HCT116 (cell line): ENCODE measurements at regions not wholly inside any gene's neighbourhood (a gene's known extent, or its start where the extent isn't known, plus 50 kb on each side); places are given as distances from the start of the nearest gene placed in this dataset.
A peak's percentile ranks its signal among the peaks of the same experiment; 100 is the strongest.

Source experiments
- ATAC-seq: fragments of 200-7000 bp; cut with Tn5 transposase; 2 replicates; pipeline ENCODE4 v1.9.1; 2020; ENCODE audit warnings: mild to moderate bottlenecking, moderate library complexity
- BruUV-seq: library from RNA; stranded (reverse); fragments of 400-500 nt; replicated peaks from 2 replicates; lab custom pipeline; 2021; lab: Mats Ljungman, UMichigan
- CTCF ChIA-PET: fragments of 300-600 bp; sonication (Branson Sonifier 250); formaldehyde crosslinking; loops from one replicate; lab custom pipeline; 2021; ENCODE audit warnings: antibody characterized with exemption; lab: Charles Lee
- POLR2A ChIA-PET: fragments of 300-600, 350-600 bp; sonication (Branson Sonifier 250); formaldehyde crosslinking; loops from one replicate; lab custom pipeline; 2021; ENCODE audit warnings: antibody characterized with exemption; lab: Charles Lee
- RAD21 ChIA-PET, 2 experiments: fragments of 300-600 bp; sonication (Branson Sonifier 250); formaldehyde crosslinking; loops; one replicate each; lab custom pipeline; 2023; ENCODE audit warnings: low total read pairs in 2 of 2; ENCODE audit not compliant: uncharacterized antibody in 2 of 2, unreplicated experiment in 2 of 2, low non-redundant PET in 1 of 2; lab: Charles Lee
- DNase-seq: peaks from one replicate; pipeline ENCODE4 v3.0.0-alpha.2; 2010; ENCODE audit warnings: low read depth, low spot score
- H2AFZ ChIP-seq: fragments of 200-600 bp; shearing (Covaris generic), sonication (generic); 2 replicates; pipeline ENCODE4 v1.6.1; 2017; ENCODE audit warnings: low read depth, mixed run types, mixed read lengths, antibody characterized with exemption, low read length; ENCODE audit not compliant: poor library complexity, severe bottlenecking
- H3K27ac ChIP-seq: 2 replicates; pipeline ENCODE4 v1.5.1; 2012; ENCODE audit warnings: low read depth, low read length
- H3K27me3 ChIP-seq: fragments of 200-600 bp; sonication (generic); 2 replicates; pipeline ENCODE4 v1.6.1; 2016; ENCODE audit warnings: mixed run types, low read length, mixed read lengths; ENCODE audit not compliant: insufficient read depth
- H3K36me3 ChIP-seq, 2 experiments: fragments of 200-500 bp in 1 of 2; fragments of 200-600 bp in 1 of 2; sonication (Bioruptor generic) in 1 of 2; sonication (generic) in 1 of 2; 2 replicates each; pipeline versions ENCODE4 v1.5.1 to v1.6.1; 2014 to 2016; ENCODE audit warnings: low read length in 2 of 2, inconsistent platforms in 1 of 2, mixed read lengths in 1 of 2, mixed run types in 1 of 2; ENCODE audit not compliant: insufficient read depth in 2 of 2, control insufficient read depth in 1 of 2
- H3K4me1 ChIP-seq, 2 experiments: fragments of 200-600 bp in 1 of 2; sonication (generic) in 1 of 2; 2 replicates each; pipeline versions ENCODE4 v1.5.1 to v1.6.1; 2012 to 2017; ENCODE audit warnings: low read length in 2 of 2, inconsistent platforms in 1 of 2, mild to moderate bottlenecking in 1 of 2, mixed read lengths in 1 of 2, mixed run types in 1 of 2, moderate library complexity in 1 of 2; ENCODE audit not compliant: insufficient read depth in 2 of 2, control insufficient read depth in 1 of 2
- H3K4me2 ChIP-seq: fragments of 200-600 bp; sonication (generic); 2 replicates; pipeline ENCODE4 v1.6.1; 2017; ENCODE audit warnings: mixed run types, low read length, mixed read lengths
- H3K4me3 ChIP-seq, 2 experiments: fragments of 200-600 bp in 1 of 2; sonication (generic) in 1 of 2; replicated peaks in 1 of 2; 2 replicates each; pipeline ENCODE4 v1.5.1; 2011 to 2016; ENCODE audit warnings: low read length in 2 of 2, control low read depth in 1 of 2, low read depth in 1 of 2, mild to moderate bottlenecking in 1 of 2, mixed read lengths in 1 of 2, mixed run types in 1 of 2
- H3K79me2 ChIP-seq: fragments of 200-600 bp; sonication (generic); 2 replicates; pipeline ENCODE4 v1.6.1; 2017; ENCODE audit warnings: mild to moderate bottlenecking, mixed run types, low read length, moderate library complexity, mixed read lengths; ENCODE audit not compliant: insufficient read depth
- H3K9ac ChIP-seq: fragments of 200-600 bp; sonication (generic); 2 replicates; pipeline ENCODE4 v1.6.1; 2016; ENCODE audit warnings: low read length, mixed read lengths
- H3K9me2 ChIP-seq: fragments of 200-600 bp; sonication (generic), shearing (Covaris generic); 2 replicates; pipeline ENCODE4 v1.6.1; 2017; ENCODE audit warnings: mixed run types, mild to moderate bottlenecking, moderate library complexity; ENCODE audit not compliant: insufficient read depth
- H3K9me3 ChIP-seq, 2 experiments: fragments of 200-500 bp in 1 of 2; fragments of 200-600 bp in 1 of 2; sonication (Bioruptor generic) in 1 of 2; sonication (generic) in 1 of 2; 2 replicates each; pipeline ENCODE4 v1.6.1; 2014 to 2017; ENCODE audit warnings: low read length in 2 of 2, mixed read lengths in 2 of 2, inconsistent platforms in 1 of 2, low read depth in 1 of 2, mild to moderate bottlenecking in 1 of 2, mixed run types in 1 of 2, moderate library complexity in 1 of 2; ENCODE audit not compliant: control insufficient read depth in 1 of 2, insufficient read depth in 1 of 2
- H4K20me1 ChIP-seq: fragments of 200-600 bp; sonication (generic), shearing (Covaris generic); 2 replicates; pipeline ENCODE4 v1.6.1; 2017; ENCODE audit warnings: mixed run types, mild to moderate bottlenecking, moderate library complexity; ENCODE audit not compliant: insufficient read depth
- ATF3 ChIP-seq: IDR thresholded peaks from 2 replicates; pipeline ENCODE4 v1.6.1; 2012
- CTCF ChIP-seq, 3 experiments: fragments of 200-600 bp in 1 of 3; sonication (generic) in 1 of 3; IDR thresholded peaks in 2 of 3; conservative IDR thresholded peaks in 1 of 3; 2 replicates each; pipeline ENCODE4 v1.5.1; 2012 to 2017; ENCODE audit warnings: low read depth in 2 of 3, low read length in 2 of 3, antibody characterized with exemption in 1 of 3, borderline replicate concordance in 1 of 3, control low read depth in 1 of 3, mild to moderate bottlenecking in 1 of 3, mixed read lengths in 1 of 3, mixed run types in 1 of 3, moderate library complexity in 1 of 3; ENCODE audit not compliant: insufficient read depth in 1 of 3
- EGR1 ChIP-seq: IDR thresholded peaks from 2 replicates; pipeline ENCODE4 v1.6.1; 2012; ENCODE audit warnings: low read depth
- ELF1 ChIP-seq: IDR thresholded peaks from 2 replicates; pipeline ENCODE4 v1.6.1; 2012; ENCODE audit warnings: low read depth, borderline replicate concordance
- EZH2 ChIP-seq: fragments of 200-600 bp; sonication (generic); IDR thresholded peaks from 2 replicates; pipeline ENCODE4 v1.6.1; 2017; ENCODE audit warnings: antibody characterized with exemption, mixed run types
- FOSL1 ChIP-seq: IDR thresholded peaks from 2 replicates; pipeline ENCODE4 v1.6.1; 2012; ENCODE audit warnings: low read depth
- POLR2AphosphoS5 ChIP-seq: IDR thresholded peaks from 2 replicates; pipeline ENCODE4 v1.6.1; 2011; ENCODE audit warnings: mild to moderate bottlenecking, low read depth, low read length, moderate library complexity
- SIN3A ChIP-seq: IDR thresholded peaks from 2 replicates; pipeline ENCODE4 v1.6.1; 2012; ENCODE audit warnings: low read depth
- SP1 ChIP-seq: IDR thresholded peaks from 2 replicates; pipeline ENCODE4 v1.6.1; 2012; ENCODE audit warnings: low read depth
- SRF ChIP-seq: IDR thresholded peaks from 2 replicates; pipeline ENCODE4 v1.6.1; 2012; ENCODE audit warnings: low read depth
- TCF7L2 ChIP-seq: IDR thresholded peaks from 2 replicates; pipeline ENCODE4 v1.7.0; 2011; ENCODE audit warnings: borderline replicate concordance, inconsistent platforms; ENCODE audit not compliant: insufficient read depth, insufficient read length; ENCODE audit errors: extremely low read depth
- YY1 ChIP-seq: IDR thresholded peaks from 2 replicates; pipeline ENCODE4 v1.6.1; 2011; ENCODE audit warnings: low read length, low read depth, moderate library complexity, mild to moderate bottlenecking; ENCODE audit not compliant: insufficient replicate concordance; ENCODE audit errors: extremely low read depth
- ZBTB33 ChIP-seq: IDR thresholded peaks from 2 replicates; pipeline ENCODE4 v1.6.1; 2011; ENCODE audit warnings: mild to moderate bottlenecking, low read length, moderate library complexity; ENCODE audit not compliant: insufficient replicate concordance; ENCODE audit errors: extremely low read depth
- ZFX ChIP-seq: fragments of 450-650 bp; IDR thresholded peaks from 2 replicates; pipeline ENCODE4 v1.6.1; 2017
- intact Hi-C: fragments of 100-400 bp; cut with micrococcal nuclease; formaldehyde crosslinking; loops from 2 replicates; pipeline ENCODE4 v1.10.0; 2022

- ChIA-PET POLR2A (no interaction called here), CTCF (no interaction called here), RAD21 (no interaction called here)
- no TSS peak for BruUV-seq
- Histone ChIP-seq H3K36me3 (no peaks in the 10 kb centered on the region), H3K9ac (no peak overlapping the region), H3K9me2 (no peaks in the 10 kb centered on the region), H3K4me1 (peaks cover 21 to 35% of the 10 kb centered on the region in 2 experiments; a peak in 3 of 4 replicates), H3K27me3 (no peaks in the 10 kb centered on the region), H3K9me3 (no peaks in the 10 kb centered on the region), H2AFZ (peak overlapping the region; percentile 56), H3K79me2 (no peaks in the 10 kb centered on the region), H3K27ac (no peak overlapping the region), H4K20me1 (no peaks in the 10 kb centered on the region), H3K4me2 (peak overlapping the region; percentile 34), H3K4me3 (no peak overlapping the region)
- ATAC-seq = no peak
- DNase-seq = no peak
- TF ChIP-seq EGR1 = no peak
- TF ChIP-seq POLR2AphosphoS5 = no peak
- no peak for TF ChIP-seq ZFX
- TF ChIP-seq EZH2 = no peak
- no peak for TF ChIP-seq SRF
- no peak for TF ChIP-seq SIN3A
- no peak for TF ChIP-seq ZBTB33
- no peak for TF ChIP-seq SP1
- TF ChIP-seq YY1 = no peak
- no peak for TF ChIP-seq ELF1
- TF ChIP-seq TCF7L2 = no peak
- no peak for TF ChIP-seq CTCF (IDR thresholded peaks at IDR 0.05 in 2 of 3, conservative IDR thresholded peaks at IDR 0.05 in 1 of 3; ENCODE audit: borderline replicate concordance in 1 of 3, insufficient read depth in 1 of 3, low read depth in 2 of 3, low read length in 2 of 3)
- TF ChIP-seq ATF3 = no peak
- no peak for TF ChIP-seq FOSL1
- intact Hi-C loops = no loop called here
Measured at GRCh38 chr2:64398516-64399129, 55.3 kb upstream of the LGALSL start.
